ENCODE measurements at regions not wholly inside any gene's neighbourhood (a gene's known extent, or its start where the extent isn't known, plus 50 kb on each side); places are given as distances from the start of the nearest gene placed in this dataset.
A peak's percentile ranks its signal among the peaks of the same experiment; 100 is the strongest.
"Not testable (repeated sequence)": the region's sequence is repeated elsewhere in the genome, so short reads cannot be mapped to it uniquely, and the experiment has no call there.

DNA sequence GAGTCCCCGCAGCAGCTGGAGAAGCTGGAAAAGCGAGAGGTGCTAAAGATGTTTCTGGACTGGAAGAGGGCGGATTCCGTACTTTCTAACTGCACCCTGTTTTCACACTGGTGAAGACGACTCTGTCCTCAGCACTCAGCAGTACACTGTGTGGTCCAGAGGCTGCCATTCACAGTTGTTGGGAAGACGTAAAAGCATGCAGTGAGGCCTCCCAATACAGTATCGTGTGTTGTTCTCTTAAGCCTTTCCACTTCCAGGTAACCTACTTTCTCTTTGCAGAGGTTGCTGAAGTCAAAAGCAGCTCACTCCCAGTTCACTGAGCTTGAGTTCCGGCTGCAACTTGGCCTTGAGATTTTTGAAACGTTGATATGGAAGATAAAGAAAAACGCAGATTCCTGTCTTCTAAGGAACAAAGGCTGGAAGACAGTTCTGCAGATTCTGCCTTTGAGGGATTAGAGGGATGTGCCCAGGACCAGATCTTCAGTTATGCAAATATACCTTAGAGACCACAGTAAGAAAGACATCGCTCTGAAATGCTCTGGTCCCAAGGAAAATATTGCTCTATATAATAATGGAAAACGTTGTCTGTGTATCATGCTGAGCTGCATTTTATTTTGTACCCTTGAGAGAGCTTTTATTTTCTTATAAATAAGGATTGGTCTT lies 540.9 kb downstream of the TRIML1 start:
- no peak for DNase-seq

DNA sequence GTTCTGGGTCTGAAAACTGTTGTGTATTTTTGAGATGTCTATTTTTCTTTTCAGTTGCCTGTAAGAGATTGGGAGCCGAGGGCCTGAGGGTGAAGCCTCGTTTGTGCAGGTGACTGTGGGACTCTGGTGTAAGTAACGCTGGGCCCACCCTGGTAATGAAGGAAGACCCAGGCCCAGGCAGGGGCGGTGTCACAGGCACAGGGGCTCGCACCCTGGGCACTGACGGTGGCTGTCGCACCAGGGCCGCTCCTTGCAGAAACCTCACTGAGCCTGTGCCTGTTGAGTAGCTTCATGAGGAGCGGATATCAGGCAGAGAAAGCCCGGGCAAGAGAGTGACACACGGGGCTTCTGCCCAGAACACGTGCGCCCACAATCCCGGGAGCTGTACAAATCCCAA lies 541.4 kb downstream of the TRIML1 start:
- DNase-seq: no peak

DNA sequence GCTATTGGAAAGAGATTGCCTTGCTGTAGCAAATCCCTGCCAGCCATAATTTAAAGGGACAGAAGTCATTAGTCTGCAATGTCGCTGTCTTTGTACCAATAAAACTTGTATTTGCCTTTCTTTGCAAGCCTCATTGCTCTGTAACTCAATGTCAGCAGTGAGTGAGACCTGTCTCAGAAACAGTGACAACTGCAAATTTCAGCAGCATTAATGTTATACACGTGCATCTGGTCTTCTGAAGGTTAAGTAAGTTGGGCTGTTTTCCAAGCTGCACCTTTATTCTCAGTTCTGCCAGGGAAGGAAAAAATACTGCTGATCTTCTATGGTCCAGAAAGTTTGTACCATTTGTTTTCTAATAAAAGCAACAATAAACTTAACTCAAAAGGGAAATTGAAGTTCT lies 543.1 kb downstream of the TRIML1 start:
- DNase-seq: no peak

- DNase-seq: no peak
These were observed 544.3 kb downstream of the TRIML1 start for GRCh38 chr4:188683571-188683970.

DNA sequence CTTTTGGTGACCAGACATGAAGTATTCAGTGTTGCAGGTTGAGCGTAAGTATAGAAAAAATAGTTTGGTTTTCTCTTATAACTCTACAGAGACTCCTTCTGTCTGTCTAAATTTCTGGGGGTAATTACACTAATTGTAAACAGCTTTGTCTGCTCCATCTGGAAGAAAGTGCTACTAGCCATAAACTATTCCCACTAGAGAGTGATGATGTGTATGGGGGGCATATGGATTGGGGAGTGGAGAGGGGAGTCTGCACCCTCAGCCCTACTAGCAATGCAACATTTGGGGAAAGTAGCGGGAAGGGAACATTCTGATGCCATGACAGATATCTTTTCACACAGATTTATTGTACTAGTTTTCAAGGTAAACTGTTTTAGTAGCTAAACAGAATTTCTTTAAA lies 549.7 kb downstream of the TRIML1 start:
- DNase-seq: no peak

DNA sequence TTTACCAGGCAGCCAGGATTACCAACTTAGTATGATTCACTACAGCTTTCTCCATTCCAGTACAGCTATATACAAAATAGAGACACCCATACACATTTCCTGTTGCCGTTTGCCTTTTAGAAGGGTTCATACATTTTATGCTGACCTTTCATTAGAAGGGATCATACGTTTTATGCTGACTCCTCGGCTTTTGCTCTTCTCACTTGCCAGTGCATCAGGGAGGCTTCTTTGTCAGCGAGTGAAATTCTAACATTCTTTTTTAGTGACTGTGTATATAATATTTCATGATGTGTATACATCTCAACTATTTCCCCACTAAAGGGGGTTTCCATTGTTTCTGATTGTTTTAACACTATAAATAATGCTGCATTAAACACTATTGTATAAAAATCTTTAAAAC lies 552.6 kb downstream of the TRIML1 start:
- DNase-seq: no peak

GRCh38 chr4:188695261-188695660 lies 556.0 kb downstream of the TRIML1 start:
- no peak for DNase-seq

- no peak for DNase-seq
These were observed 558.0 kb downstream of the TRIML1 start for GRCh38 chr4:188697243-188697642.

- DNase-seq: peak; percentile 69
These were observed 562.7 kb downstream of the TRIML1 start for GRCh38 chr4:188701952-188702351.

- no peak for DNase-seq
These were observed 565.0 kb downstream of the TRIML1 start for GRCh38 chr4:188704288-188704687.

DNA sequence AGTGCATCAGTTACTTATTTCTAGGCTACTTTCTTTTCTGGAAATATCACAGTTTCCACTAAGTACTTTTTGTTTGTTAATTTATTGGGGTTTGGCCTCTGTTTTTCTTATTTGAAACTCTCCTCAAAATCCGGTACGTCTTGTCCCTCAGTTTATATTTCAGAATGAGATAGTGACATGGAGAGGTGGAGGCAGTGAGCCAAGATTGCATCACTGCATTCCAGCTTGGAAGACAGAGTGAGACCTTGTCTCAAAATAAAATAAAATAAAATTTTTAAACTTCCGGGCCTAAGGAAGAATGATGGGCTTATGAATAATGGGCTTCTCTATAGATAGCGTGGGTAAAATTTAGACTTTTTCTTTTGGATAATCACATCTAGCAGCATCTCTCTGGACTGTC lies 567.8 kb downstream of the TRIML1 start:
- DNase-seq: no peak

GRCh38 chr4:188714501-188714900 lies 575.3 kb downstream of the TRIML1 start:
- no peak for DNase-seq

DNA sequence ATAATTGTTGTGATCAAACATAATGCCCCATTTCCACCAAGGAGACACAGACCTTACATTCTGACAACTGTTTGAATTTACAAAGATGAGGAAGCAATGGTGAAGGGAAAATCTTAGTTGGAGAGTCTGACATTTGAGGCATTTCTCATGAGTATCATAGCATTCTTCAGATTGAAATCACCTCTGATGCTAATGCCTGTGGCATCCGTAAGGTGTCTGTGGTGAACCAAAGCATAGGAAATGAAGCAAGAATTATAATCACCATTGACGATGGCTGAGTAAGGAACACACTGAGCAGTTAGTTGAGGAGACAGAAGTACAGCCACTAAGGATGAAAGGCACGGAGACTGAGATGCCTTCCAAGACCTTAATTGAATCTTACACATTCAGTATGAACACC lies 575.7 kb downstream of the TRIML1 start:
- DNase-seq: no peak

DNA sequence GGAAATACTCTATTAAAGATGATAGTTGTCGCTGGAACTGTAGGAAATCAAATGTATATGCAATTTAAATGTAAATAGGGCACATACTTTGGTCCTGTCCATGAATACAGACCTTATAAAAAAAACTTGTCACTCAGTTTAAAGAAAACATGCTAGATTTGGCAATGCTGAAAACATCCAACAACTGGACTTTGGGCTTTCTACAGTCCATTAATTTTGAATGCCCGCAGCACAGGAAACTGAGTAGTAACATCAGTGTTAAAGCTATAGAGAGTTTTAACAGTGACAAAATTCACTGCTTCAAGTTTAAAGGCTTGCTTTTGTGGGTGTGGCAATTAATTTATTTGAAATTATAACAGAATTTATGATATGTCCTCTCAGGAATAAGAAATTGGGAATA lies 578.4 kb downstream of the TRIML1 start:
- DNase-seq: no peak

GRCh38 chr4:188719794-188720193 lies 580.6 kb downstream of the TRIML1 start:
- DNase-seq: no peak

DNA sequence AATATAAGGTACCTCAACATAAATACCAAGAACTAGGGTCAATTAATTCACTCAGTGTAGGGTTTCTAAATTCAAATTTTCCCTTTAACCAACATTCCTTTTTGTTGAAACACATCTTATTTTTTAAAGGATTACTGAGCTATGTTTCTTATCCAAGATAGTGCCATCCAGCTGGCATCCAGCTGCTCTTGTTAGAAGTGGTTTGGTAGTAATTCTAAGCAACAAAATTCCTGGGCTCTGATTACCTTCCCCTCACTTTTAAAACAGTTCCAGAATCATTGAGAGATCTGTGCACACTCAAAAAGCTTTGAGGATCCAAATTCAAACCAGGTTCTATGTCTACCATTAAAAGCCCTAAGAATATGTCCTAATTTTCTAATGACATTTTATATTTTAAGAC lies 583.7 kb downstream of the TRIML1 start:
- no peak for DNase-seq

- DNase-seq: no peak
These were observed 588.5 kb downstream of the TRIML1 start for GRCh38 chr4:188727746-188728145.

- DNase-seq: no peak
These were observed 589.1 kb downstream of the TRIML1 start for GRCh38 chr4:188728359-188728758.

GRCh38 chr4:188732131-188732530 lies 592.9 kb downstream of the TRIML1 start:
- no peak for DNase-seq

DNA sequence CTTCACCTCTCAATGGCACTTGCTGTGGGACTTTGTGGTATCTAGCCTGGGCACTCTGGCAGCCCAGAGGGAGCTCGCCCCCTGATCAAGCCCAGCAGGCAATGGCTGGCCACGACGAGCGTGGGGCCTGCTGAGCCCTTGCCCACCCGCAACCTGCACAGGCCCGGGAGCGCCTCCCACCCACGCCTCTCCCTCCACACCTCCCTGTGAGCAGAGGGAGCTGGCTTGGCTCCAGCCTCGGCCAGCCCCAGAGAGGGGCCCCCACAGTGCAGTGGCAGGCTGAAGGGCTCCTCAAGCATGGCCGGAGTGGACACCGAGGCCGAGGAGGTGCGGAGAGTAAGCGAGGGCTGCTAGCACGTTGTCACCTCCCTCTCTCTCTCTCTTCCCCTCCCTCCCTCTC lies 595.8 kb downstream of the TRIML1 start:
- no peak for DNase-seq

DNA sequence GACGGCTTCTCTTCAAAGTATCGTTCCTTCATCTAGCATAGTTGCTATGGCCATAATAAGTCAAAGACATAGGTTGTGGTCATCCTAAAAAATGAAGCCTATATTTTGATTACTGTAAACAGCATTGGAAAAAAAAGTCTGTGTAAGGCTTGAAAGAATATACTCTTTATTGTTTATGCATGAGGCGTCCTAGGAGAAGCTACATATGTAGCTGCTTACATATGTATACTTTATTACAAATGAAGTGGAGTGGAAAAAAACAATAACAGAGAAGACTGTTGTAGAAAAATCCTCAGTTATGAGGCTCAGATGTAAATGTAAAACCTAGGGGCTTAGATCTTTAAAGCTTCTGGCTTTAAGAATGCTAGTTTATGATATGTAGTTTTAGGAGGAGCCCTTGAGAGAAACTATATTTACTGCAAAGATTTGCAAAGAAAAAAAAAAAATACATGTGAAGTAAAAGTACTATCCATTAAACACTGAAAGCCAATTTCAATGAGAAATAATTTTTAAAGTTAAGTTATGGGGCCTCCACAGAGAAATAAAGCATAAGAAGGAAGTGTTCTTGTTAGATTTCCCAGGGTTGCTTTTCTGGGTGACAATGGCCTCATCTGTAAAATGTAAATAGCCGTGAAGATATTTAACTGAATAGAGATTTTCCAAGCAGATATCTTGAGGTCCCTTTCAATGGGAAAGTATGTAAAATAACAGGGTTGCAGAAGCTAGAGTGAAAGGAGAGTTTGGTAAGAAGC lies 598.2 kb downstream of the TRIML1 start:
- DNase-seq: no peak

GRCh38 chr4:188738290-188738689 lies 599.0 kb downstream of the TRIML1 start:
- DNase-seq: not testable (repeated sequence)

GRCh38 chr4:188740172-188740571 lies 600.9 kb downstream of the TRIML1 start:
- not testable (repeated sequence) for DNase-seq

DNA sequence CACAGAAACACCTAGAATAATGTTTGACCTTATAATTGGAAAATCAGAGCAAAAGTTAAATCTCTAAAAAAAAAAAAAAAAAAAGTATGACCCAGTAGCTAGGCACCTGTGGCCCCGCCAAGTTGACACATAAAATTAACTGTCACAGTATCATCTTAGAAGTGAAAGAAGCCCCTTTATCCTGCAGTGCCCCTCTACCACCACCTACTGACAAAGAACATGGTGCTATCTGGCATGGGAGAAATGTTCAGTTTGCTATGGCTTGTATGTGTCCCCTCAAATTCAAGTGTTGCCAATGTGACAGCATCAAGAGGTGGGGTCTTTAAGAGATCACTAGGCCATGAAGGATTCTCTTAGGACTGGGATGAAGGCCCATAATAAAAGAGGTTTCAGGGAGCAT lies 601.5 kb downstream of the TRIML1 start:
- DNase-seq: not testable (repeated sequence)

Measured in MV-4-11 (cell line).